ENCODE measurements at regions not wholly inside any gene's neighbourhood (a gene's known extent, or its start where the extent isn't known, plus 50 kb on each side); places are given as distances from the start of the nearest gene placed in this dataset.
"Not testable (repeated sequence)": the region's sequence is repeated elsewhere in the genome, so short reads cannot be mapped to it uniquely, and the experiment has no call there.

GRCh38 chr21:15430577-15430976 lies 299.2 kb upstream of the USP25 start:
- no peak for DNase-seq (ENCODE audit: low read depth, low spot score)

GRCh38 chr21:15431053-15431452 lies 298.7 kb upstream of the USP25 start:
- DNase-seq (ENCODE audit: low read depth, low spot score) = no peak

GRCh38 chr21:15433091-15433490 lies 296.7 kb upstream of the USP25 start:
- DNase-seq (ENCODE audit: low read depth, low spot score) = peak; percentile 86

GRCh38 chr21:15434163-15434905 lies 295.4 kb upstream of the USP25 start:
- DNase-seq (ENCODE audit: low read depth, low spot score) = no peak

- no peak for DNase-seq (ENCODE audit: low read depth, low spot score)
Observed at GRCh38 chr21:15436031-15436430, 293.8 kb upstream of the USP25 start.

- peak; percentile 77 for DNase-seq (ENCODE audit: low read depth, low spot score)
Observed at GRCh38 chr21:15437883-15438282, 291.9 kb upstream of the USP25 start.

- no peak for DNase-seq (ENCODE audit: low read depth, low spot score)
Observed at GRCh38 chr21:15439726-15440125, 290.1 kb upstream of the USP25 start.

- no peak for DNase-seq (ENCODE audit: low read depth, low spot score)
Observed at GRCh38 chr21:15441060-15441493, 288.7 kb upstream of the USP25 start.

- no peak for DNase-seq (ENCODE audit: low read depth, low spot score)
Observed at GRCh38 chr21:15441992-15442391, 287.8 kb upstream of the USP25 start.

GRCh38 chr21:15442743-15443469 lies 286.9 kb upstream of the USP25 start:
- no peak for DNase-seq (ENCODE audit: low read depth, low spot score)

- DNase-seq (ENCODE audit: low read depth, low spot score) = no peak
Observed at GRCh38 chr21:15443740-15444117, 286.1 kb upstream of the USP25 start.

- no peak for DNase-seq (ENCODE audit: low read depth, low spot score)
Observed at GRCh38 chr21:15444118-15444960, 285.4 kb upstream of the USP25 start.

- no peak for DNase-seq (ENCODE audit: low read depth, low spot score)
Observed at GRCh38 chr21:15445327-15445726, 284.5 kb upstream of the USP25 start.

GRCh38 chr21:15446223-15446622 lies 283.6 kb upstream of the USP25 start:
- DNase-seq (ENCODE audit: low read depth, low spot score) = no peak

GRCh38 chr21:15449556-15449955 lies 280.2 kb upstream of the USP25 start:
- no peak for DNase-seq (ENCODE audit: low read depth, low spot score)

GRCh38 chr21:15453261-15453660 lies 276.5 kb upstream of the USP25 start:
- DNase-seq (ENCODE audit: low read depth, low spot score) = no peak

GRCh38 chr21:15453785-15454184 lies 276.0 kb upstream of the USP25 start:
- DNase-seq (ENCODE audit: low read depth, low spot score) = not testable (repeated sequence)

- not testable (repeated sequence) for DNase-seq (ENCODE audit: low read depth, low spot score)
Observed at GRCh38 chr21:15454931-15455330, 274.9 kb upstream of the USP25 start.

GRCh38 chr21:15455819-15456462 lies 273.8 kb upstream of the USP25 start:
- DNase-seq (ENCODE audit: low read depth, low spot score) = no peak

GRCh38 chr21:15457965-15458364 lies 271.8 kb upstream of the USP25 start:
- no peak for DNase-seq (ENCODE audit: low read depth, low spot score)

- DNase-seq (ENCODE audit: low read depth, low spot score) = no peak
Observed at GRCh38 chr21:15462092-15462491, 267.7 kb upstream of the USP25 start.

- DNase-seq (ENCODE audit: low read depth, low spot score) = no peak
Observed at GRCh38 chr21:15466329-15466728, 263.5 kb upstream of the USP25 start.
